Stimulated activated naive CD8-positive, alpha-beta T cell treated with anti-CD3 and anti-CD28 coated beads, Interleukin-15, amount 100 ng/mL, for 72 hours (primary cell): ENCODE measurements at regions not wholly inside any gene's neighbourhood (a gene's known extent, or its start where the extent isn't known, plus 50 kb on each side); places are given as distances from the start of the nearest gene placed in this dataset.
"Not testable (repeated sequence)": the region's sequence is repeated elsewhere in the genome, so short reads cannot be mapped to it uniquely, and the experiment has no call there.

Experiments used
- ATAC-seq: fragments of 150-1000 bp; cut with Tn5 transposase; 2 replicates; pipeline ENCODE4 v1.10.0; 2021; ENCODE audit warnings: mild to moderate bottlenecking, moderate library complexity
- DNase-seq, 2 donors: peaks; one replicate each; pipeline ENCODE4 v3.0.0; 2021 to 2022
- H3K27ac Mint-ChIP-seq, 2 donors: one replicate each; pipeline ENCODE4 v1.8.0; 2022; ENCODE audit warnings: mild to moderate bottlenecking in 2 of 2, mixed read lengths in 2 of 2, moderate library complexity in 2 of 2
- H3K27me3 Mint-ChIP-seq: one replicate; pipeline ENCODE4 v1.8.0; 2022; ENCODE audit warnings: mixed read lengths
- H3K4me1 Mint-ChIP-seq: one replicate; pipeline ENCODE4 v1.8.0; 2022; ENCODE audit warnings: mild to moderate bottlenecking, mixed read lengths
- H3K4me3 Mint-ChIP-seq, 2 donors: one replicate each; pipeline ENCODE4 v1.8.0; 2022; ENCODE audit warnings: mild to moderate bottlenecking in 2 of 2, mixed read lengths in 2 of 2, moderate library complexity in 1 of 2
- H3K9me3 Mint-ChIP-seq, 2 donors: one replicate each; pipeline ENCODE4 v1.8.0; 2022; ENCODE audit warnings: mixed read lengths in 2 of 2

GRCh38 chr3:76266511-76266910 lies 481.2 kb upstream of the ZNF717 start:
- H3K4me1 Mint-ChIP-seq, result no peaks in the 10 kb centered on the region
- H3K27ac Mint-ChIP-seq, result no peak overlapping the region
- peaks cover 7 to 20% of the 10 kb centered on the region in 2 donors for H3K9me3 Mint-ChIP-seq
- DNase-seq, result no peak
- H3K4me3 Mint-ChIP-seq, result no peak overlapping the region
- ATAC-seq, result no peak
- H3K27me3 Mint-ChIP-seq, result no peaks in the 10 kb centered on the region

DNA sequence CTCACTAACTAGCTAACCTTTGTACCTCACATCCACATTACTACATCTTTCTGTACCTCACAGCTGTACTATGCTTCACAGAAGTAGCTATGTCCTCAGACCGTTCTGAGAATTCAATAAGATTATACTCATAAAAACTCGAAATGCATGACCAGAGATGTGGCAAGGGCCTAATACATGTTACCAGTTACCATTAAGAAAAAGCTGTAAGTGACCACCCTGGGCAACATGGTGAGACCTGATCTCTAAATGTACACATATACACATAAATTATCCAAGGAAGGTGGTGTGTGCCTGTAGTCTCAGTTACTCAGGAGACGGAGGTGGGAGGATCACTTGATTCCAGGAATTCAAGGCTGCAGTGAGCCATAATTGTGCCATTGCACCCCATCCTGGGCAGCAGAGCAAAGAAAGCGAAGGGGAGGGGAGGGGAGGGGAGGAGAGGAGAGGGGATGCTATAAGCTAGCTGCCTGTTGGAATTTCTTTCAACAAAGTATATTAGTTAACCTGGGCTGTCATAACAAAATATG lies 482.6 kb upstream of the ZNF717 start:
- no peak for DNase-seq
- peaks cover 8 to 14% of the 10 kb centered on the region in 2 donors for H3K9me3 Mint-ChIP-seq
- no peaks in the 10 kb centered on the region for H3K4me1 Mint-ChIP-seq
- H3K27me3 Mint-ChIP-seq, result no peaks in the 10 kb centered on the region
- no peak overlapping the region for H3K4me3 Mint-ChIP-seq
- H3K27ac Mint-ChIP-seq, result no peak overlapping the region
- ATAC-seq, result no peak

GRCh38 chr3:76293856-76294255 lies 508.5 kb upstream of the ZNF717 start:
- ATAC-seq (no peak), DNase-seq (no peak)
- no peak overlapping the region for H3K27ac Mint-ChIP-seq
- H3K9me3 Mint-ChIP-seq, result peaks cover 5 to 24% of the 10 kb centered on the region in 2 donors
- H3K27me3 Mint-ChIP-seq, result no peaks in the 10 kb centered on the region
- no peaks in the 10 kb centered on the region for H3K4me1 Mint-ChIP-seq
- H3K4me3 Mint-ChIP-seq, result no peak overlapping the region

- Mint-ChIP-seq H3K4me3 (no peak overlapping the region), H3K27ac (no peak overlapping the region), H3K9me3 (peaks cover 11 to 18% of the 10 kb centered on the region in 2 donors), H3K4me1 (no peaks in the 10 kb centered on the region), H3K27me3 (no peaks in the 10 kb centered on the region)
- ATAC-seq, result no peak
- DNase-seq, result no peak
Observed at GRCh38 chr3:76300746-76301145, 515.4 kb upstream of the ZNF717 start.

DNA sequence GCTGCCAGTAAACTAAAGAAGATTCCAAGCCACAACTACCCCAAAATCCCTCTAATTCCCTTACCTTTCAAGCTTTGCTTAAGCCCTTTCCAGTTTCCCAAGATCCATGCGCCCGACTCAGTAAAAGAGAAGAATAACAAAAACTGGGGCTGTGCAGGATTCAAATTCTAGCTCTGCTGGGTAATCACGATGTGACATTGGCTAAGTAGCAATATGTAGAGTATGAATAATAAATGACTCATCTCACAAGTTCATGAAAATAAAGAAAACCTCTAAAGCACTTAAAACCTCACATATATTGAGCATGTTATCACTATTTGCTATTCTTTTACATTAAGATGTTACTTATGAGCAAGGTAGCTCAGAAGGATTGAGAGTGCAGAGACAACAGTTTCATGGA lies 522.2 kb upstream of the ZNF717 start:
- Mint-ChIP-seq H3K27ac (no peak overlapping the region), H3K4me3 (no peak overlapping the region), H3K9me3 (peaks cover 0 to 15% of the 10 kb centered on the region in 2 donors), H3K27me3 (no peaks in the 10 kb centered on the region), H3K4me1 (no peaks in the 10 kb centered on the region)
- no peak for DNase-seq
- no peak for ATAC-seq

DNA sequence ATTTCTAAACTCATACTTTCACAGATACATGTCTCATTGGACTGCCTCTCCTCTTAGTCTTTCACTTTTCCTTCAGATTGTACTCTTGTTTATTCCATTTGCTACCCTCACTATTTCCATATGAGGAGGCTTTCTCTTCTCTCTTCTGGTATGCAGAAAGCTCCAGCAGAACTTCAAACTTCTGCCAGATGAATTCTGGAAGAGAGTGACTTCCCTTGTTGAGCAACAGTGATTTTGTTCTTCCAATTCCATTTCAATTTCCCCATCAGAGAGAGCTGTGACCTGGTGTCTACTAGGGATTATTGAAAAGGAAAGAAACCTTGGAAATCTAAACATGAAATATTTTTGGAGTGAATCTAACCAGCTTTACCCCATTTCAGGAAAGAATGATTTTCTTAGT lies 523.2 kb upstream of the ZNF717 start:
- Mint-ChIP-seq H3K27me3 (no peaks in the 10 kb centered on the region), H3K4me1 (no peaks in the 10 kb centered on the region), H3K4me3 (no peak overlapping the region), H3K27ac (no peak overlapping the region), H3K9me3 (peaks cover 0 to 15% of the 10 kb centered on the region in 2 donors)
- DNase-seq (no peak), ATAC-seq (no peak)

- Mint-ChIP-seq H3K9me3 (peaks cover 0 to 9% of the 10 kb centered on the region in 2 donors), H3K27me3 (no peaks in the 10 kb centered on the region), H3K4me3 (no peak overlapping the region), H3K4me1 (no peaks in the 10 kb centered on the region), H3K27ac (no peak overlapping the region)
- ATAC-seq, result no peak
- no peak for DNase-seq
Observed at GRCh38 chr3:76310089-76310488, 524.7 kb upstream of the ZNF717 start.

DNA sequence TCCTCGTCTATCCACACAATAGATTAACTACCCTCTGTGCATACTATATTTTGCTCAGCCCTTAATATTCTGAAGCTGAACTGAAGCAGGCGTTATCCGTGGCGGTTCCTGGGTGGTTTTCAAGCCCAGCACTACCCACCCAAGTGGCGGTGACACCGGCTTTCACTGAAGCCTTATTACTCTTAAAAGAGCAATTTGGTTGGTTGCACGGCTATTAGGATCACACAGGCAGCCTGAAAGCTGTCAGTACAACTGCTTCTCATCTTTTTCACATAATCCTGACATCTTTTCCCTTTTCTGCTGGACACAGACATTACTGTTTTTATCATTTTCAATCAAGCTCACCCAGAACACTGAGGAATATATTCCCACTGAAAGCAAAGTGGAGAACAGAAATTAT lies 525.3 kb upstream of the ZNF717 start:
- Mint-ChIP-seq H3K9me3 (peaks cover 0 to 9% of the 10 kb centered on the region in 2 donors), H3K4me1 (no peaks in the 10 kb centered on the region), H3K27ac (no peak overlapping the region), H3K27me3 (no peaks in the 10 kb centered on the region), H3K4me3 (no peak overlapping the region)
- DNase-seq (no peak), ATAC-seq (no peak)

GRCh38 chr3:76311941-76312340 lies 526.6 kb upstream of the ZNF717 start:
- no peak for ATAC-seq
- H3K27me3 Mint-ChIP-seq, result no peaks in the 10 kb centered on the region

DNA sequence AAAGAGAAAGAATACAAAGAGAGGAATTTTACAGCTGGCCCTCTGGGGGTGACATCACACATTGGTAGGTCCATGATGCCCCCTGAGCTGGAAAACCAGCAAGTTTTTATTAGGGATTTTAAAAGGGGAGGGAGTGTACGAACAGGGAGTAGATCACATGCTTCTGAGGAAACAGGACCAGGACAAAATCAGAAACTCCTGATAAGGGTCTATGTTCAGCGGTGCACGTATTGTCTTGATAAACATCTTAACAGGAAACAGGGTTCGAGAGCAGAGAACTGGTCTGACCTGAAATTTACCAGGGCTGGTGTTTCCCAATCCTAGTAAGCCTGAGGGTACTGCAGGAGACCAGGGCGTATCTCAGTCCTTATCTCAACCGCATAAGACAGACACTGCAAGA lies 530.6 kb upstream of the ZNF717 start:
- not testable (repeated sequence) for H3K9me3 Mint-ChIP-seq, ATAC-seq, H3K4me3 Mint-ChIP-seq, H3K27ac Mint-ChIP-seq, H3K4me1 Mint-ChIP-seq, DNase-seq, H3K27me3 Mint-ChIP-seq

More at GRCh38 chr3:76311941-76312340, 526.6 kb upstream of the ZNF717 start:
- Mint-ChIP-seq H3K27ac (no peak overlapping the region), H3K4me3 (no peak overlapping the region), H3K9me3 (peaks cover 0 to 7% of the 10 kb centered on the region in 2 donors), H3K4me1 (no peaks in the 10 kb centered on the region)
- DNase-seq, result no peak

DNA sequence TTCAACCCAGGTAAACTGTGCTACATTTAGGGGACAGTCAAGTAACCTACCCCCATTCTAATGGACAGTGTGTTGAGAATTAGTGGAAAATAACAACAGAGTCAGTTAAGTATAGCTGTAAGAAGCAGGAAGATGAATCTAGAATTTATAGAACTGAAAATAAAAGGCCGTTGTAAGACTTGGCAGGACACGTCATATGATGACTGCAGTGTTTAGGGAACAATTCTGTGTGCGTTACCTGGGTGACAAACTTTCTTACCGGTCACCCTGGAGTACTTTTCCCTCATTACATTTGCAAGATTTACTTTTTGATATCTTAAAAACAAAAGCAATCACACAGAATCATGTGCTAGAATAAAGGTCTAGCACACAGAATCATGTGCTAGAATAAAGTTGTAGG lies 536.3 kb upstream of the ZNF717 start:
- H3K4me3 Mint-ChIP-seq, result no peak overlapping the region
- peaks cover 0 to 7% of the 10 kb centered on the region in 2 donors for H3K9me3 Mint-ChIP-seq
- H3K27ac Mint-ChIP-seq, result no peak overlapping the region
- no peak for DNase-seq
- no peak for ATAC-seq
- no peaks in the 10 kb centered on the region for H3K4me1 Mint-ChIP-seq
- no peaks in the 10 kb centered on the region for H3K27me3 Mint-ChIP-seq

GRCh38 chr3:76324101-76324500 lies 538.8 kb upstream of the ZNF717 start:
- ATAC-seq, result no peak
- Mint-ChIP-seq H3K27ac (no peak overlapping the region), H3K9me3 (peaks cover 0 to 7% of the 10 kb centered on the region in 2 donors), H3K4me3 (no peak overlapping the region), H3K4me1 (no peaks in the 10 kb centered on the region), H3K27me3 (no peaks in the 10 kb centered on the region)
- DNase-seq, result no peak

DNA sequence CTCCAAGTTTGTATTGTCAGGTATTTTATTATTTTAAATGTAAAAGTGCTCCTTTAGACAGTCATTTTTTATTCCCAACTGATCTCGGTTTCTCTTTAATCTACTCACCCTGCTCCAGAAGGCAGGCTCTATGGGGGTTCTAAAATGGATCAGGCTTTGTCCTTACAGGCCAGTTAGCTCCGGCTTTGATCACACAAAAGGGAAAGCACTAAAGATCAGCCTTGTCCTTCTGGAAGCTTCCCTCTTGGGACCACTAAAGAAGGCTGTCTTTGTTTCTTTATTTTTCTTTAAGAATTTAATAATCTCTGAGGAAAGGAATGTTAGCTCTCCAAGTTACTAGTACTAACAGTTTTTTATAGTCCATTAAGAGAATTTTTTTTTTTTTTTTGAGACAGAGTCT lies 560.5 kb upstream of the ZNF717 start:
- H3K9me3 Mint-ChIP-seq, result peaks cover 0 to 5% of the 10 kb centered on the region in 2 donors
- ATAC-seq (no peak), DNase-seq (no peak)
- no peaks in the 10 kb centered on the region for H3K4me1 Mint-ChIP-seq
- no peak overlapping the region for H3K4me3 Mint-ChIP-seq
- no peak overlapping the region for H3K27ac Mint-ChIP-seq
- H3K27me3 Mint-ChIP-seq, result no peaks in the 10 kb centered on the region

GRCh38 chr3:76346690-76347089 lies 561.3 kb upstream of the ZNF717 start:
- Mint-ChIP-seq H3K27ac (no peak overlapping the region), H3K27me3 (no peaks in the 10 kb centered on the region), H3K4me1 (no peaks in the 10 kb centered on the region), H3K9me3 (peaks cover 0 to 5% of the 10 kb centered on the region in 2 donors), H3K4me3 (no peak overlapping the region)
- ATAC-seq (no peak), DNase-seq (no peak)

DNA sequence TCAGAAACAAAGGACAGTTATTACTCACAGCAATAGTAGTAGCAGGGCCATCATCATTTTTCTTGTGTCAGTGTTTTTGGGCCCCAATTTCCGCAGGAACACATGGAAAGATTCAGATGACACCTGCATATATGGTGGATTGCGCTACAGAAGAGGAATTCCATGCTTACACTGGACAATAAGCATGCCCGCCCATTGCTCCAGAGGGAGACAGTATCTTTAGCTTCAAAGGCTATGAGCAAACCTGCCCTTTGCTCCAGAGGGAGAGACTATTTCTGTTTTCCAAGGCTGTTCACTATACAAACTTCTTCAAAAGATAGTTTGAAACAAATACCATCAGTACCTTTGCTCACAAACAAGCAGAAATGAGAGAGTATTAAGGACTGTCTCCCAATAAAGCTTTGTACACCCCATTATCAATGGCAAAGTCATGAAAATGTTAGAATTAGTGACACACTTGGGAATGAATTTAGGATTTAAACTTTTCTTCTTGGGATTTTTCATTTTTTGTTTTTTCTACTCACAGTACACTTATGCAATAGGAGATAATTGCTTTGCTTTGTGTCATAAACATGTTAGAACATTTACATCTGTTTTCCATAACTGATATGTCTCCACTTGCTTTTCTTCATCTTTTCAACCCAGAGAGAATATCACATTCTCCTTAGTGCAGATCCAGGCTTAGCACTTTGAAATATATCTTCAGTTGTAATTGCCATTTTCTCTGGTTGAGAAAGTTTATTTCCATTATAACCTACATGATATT lies 564.5 kb upstream of the ZNF717 start:
- Mint-ChIP-seq H3K9me3 (peaks cover 0 to 5% of the 10 kb centered on the region in 2 donors), H3K4me1 (no peaks in the 10 kb centered on the region), H3K4me3 (no peak overlapping the region), H3K27ac (no peak overlapping the region), H3K27me3 (no peaks in the 10 kb centered on the region)
- DNase-seq, result no peak
- no peak for ATAC-seq

GRCh38 chr3:76352051-76352450 lies 566.7 kb upstream of the ZNF717 start:
- Mint-ChIP-seq H3K9me3 (peaks cover 0 to 9% of the 10 kb centered on the region in 2 donors), H3K4me1 (no peaks in the 10 kb centered on the region), H3K27ac (no peak overlapping the region), H3K4me3 (no peak overlapping the region), H3K27me3 (no peaks in the 10 kb centered on the region)
- DNase-seq, result no peak
- no peak for ATAC-seq
